ENCODE measurements at regions not wholly inside any gene's neighbourhood (a gene's known extent, or its start where the extent isn't known, plus 50 kb on each side); places are given as distances from the start of the nearest gene placed in this dataset.
"Not testable (repeated sequence)": the region's sequence is repeated elsewhere in the genome, so short reads cannot be mapped to it uniquely, and the experiment has no call there.

- in situ Hi-C loops (cut with HindIII; ENCODE audit: low sequenced_read_pairs), result no loop called here
Measured at GRCh38 chr17:52477824-52478699, 319.5 kb upstream of the CA10 start.

GRCh38 chr17:52476638-52477313, 318.3 kb upstream of the CA10 start:
- in situ Hi-C loops (cut with HindIII; ENCODE audit: low sequenced_read_pairs), result no loop called here

DNA sequence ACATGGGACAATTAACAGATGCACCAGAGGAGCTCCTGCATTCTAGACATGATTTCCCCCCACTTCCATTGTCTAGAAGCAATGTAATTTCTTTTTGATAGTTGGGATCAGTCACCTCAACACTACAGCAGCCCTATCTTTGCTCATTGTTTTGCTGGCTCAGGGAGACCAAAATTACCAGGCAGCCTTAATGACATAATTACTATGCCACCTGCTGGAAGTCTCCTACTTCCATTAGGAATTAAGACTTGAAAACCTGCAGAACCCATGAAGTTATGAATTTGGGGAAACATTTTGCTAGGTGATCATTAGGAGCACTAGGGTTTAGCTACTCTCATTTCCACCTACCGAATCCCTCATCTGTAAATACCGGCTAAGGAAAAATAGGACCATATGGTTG, 312.0 kb upstream of the CA10 start:
- in situ Hi-C loops (cut with HindIII; ENCODE audit: low sequenced_read_pairs), result no loop called here

DNA sequence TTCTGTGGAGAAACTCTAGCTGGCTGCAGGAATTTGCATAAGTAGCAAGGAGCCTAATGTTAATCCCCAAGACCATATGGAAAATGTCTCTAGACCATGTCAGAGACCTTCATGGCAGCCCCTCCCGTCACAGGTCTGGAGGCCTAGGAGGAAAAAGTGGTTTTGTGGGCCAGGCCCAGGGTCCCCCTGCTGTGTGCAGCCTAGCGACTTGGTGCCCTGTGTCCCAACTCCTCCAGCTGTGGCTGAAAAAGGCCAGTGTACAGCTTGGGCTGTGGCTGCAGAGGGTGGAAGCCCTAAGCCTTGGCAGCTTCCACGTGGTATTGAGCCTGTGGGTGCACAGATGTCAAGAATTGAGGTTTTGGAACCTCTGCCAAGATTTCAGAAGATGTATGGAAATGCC, 306.9 kb upstream of the CA10 start:
- in situ Hi-C loops (cut with HindIII; ENCODE audit: low sequenced_read_pairs), result no loop called here

DNA sequence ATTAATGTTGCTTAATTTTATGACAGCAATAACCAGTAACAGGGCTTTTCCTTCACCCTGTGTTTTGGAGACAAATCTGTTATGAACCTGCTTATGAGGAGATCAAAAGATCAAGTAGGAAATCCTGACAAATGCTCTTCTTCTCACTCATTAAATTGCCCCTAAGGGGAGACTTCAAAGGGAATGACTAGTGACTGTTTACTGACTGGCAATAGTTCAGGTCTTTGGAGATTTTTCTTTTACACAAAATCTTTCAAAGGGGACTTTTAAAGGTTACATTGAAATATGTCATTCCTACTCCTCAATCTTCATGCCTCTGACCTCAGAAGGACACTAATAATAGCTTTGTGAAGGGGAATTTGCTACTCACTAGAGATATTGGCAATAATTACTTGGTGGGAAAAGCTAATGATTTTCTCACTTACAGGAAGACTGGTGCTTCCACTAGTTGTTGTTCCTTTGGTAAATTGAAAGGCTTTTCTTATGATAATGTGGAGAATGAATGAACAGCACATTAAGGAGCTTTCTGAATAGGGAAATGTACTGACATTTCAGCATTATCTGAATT, 292.9 kb upstream of the CA10 start:
- in situ Hi-C loops (cut with HindIII; ENCODE audit: low sequenced_read_pairs), result no loop called here

- in situ Hi-C loops (cut with HindIII; ENCODE audit: low sequenced_read_pairs), result no loop called here
Measured at GRCh38 chr17:52442350-52442749, 283.8 kb upstream of the CA10 start.

- in situ Hi-C loops (cut with HindIII; ENCODE audit: low sequenced_read_pairs), result no loop called here
Measured at GRCh38 chr17:52420555-52421078, 262.1 kb upstream of the CA10 start.

DNA sequence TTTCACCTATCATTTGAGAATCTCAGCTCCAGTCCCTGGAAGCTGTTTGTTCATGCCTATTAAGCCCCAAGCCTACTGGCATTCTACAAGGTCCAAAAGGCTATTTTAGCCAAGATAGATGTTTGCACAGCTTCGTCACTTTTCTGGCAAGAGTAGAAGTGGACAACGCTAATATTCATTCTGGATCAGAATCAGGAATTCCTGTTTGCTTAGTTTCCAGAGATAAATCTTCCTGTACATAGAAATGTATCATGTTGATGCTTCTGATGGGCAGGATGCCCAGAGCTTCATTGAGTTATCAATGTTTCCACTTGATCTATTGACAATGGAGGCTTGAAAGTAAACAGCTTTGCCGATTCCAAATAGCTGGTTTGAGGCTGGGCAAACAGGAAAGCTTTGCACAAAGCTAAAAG, 260.7 kb upstream of the CA10 start:
- in situ Hi-C loops (cut with HindIII; ENCODE audit: low sequenced_read_pairs), result no loop called here

DNA sequence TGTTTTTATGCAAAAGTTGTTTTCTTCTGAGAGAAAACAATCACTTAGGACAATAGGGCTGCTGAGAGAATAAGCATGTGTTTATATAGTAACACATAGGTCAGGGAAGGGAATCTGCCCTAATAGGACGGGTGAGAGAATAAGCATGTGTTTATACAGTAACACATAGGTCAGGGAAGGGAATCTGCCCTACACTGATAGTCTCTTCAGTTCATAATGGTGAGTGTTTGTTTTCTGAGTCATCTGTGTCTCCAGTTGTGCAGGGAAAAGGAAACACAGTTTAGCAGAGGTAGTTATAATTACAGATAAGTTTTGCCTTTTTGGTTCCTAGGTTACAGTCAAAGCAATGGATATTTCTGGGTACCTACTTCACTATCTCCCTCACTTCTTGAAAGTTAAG, 252.3 kb upstream of the CA10 start:
- in situ Hi-C loops (cut with HindIII; ENCODE audit: low sequenced_read_pairs), result no loop called here

- in situ Hi-C loops (cut with HindIII; ENCODE audit: low sequenced_read_pairs), result not testable (repeated sequence)
Measured at GRCh38 chr17:52409222-52409621, 250.7 kb upstream of the CA10 start.

GRCh38 chr17:52395308-52395707, 236.8 kb upstream of the CA10 start:
- in situ Hi-C loops (cut with HindIII; ENCODE audit: low sequenced_read_pairs), result no loop called here

DNA sequence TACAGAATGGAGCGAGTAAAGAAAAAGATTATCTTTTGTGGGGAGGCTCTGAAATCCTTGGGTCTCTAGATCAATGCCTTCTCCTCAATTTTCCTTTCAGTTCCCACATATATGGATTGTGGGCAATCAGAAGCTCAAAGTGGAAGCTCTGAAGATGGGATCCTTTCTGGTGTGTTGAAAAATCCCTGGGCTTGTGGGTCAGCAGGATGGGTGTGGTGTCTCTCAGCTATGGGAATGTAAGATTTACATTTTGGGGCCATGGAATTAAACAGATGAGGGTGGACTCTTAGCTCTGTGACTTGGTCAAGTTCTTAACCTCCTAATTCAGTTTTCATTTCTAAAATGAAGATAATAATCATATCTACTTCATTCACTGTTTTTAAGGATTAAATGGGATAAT, 231.9 kb upstream of the CA10 start:
- in situ Hi-C loops (cut with HindIII; ENCODE audit: low sequenced_read_pairs), result no loop called here

GRCh38 chr17:52389632-52390031, 231.1 kb upstream of the CA10 start:
- in situ Hi-C loops (cut with HindIII; ENCODE audit: low sequenced_read_pairs), result no loop called here

- in situ Hi-C loops (cut with HindIII; ENCODE audit: low sequenced_read_pairs), result no loop called here
Measured at GRCh38 chr17:52388941-52389340, 230.4 kb upstream of the CA10 start.

GRCh38 chr17:52384695-52385094, 226.2 kb upstream of the CA10 start:
- in situ Hi-C loops (cut with HindIII; ENCODE audit: low sequenced_read_pairs), result no loop called here

GRCh38 chr17:52383493-52384100, 225.1 kb upstream of the CA10 start:
- in situ Hi-C loops (cut with HindIII; ENCODE audit: low sequenced_read_pairs), result no loop called here

DNA sequence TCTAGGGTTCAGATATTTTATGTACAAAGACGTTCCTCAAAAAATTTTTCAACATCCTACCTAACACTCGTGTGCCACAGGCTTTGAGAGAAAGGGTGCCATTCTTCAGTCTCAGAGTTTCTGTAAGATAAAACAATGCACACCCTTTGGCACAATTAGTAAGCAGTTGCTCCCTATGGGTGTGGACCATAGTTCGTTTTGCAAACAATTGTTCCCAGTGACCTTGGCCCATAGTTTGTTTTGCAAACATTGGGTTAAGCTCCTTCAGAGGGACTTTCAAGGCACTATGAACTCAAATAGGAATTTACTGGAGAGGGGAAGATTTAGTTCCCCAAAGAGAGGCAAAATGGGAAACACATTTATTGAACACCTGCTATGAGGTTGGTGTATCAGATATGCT, 220.3 kb upstream of the CA10 start:
- in situ Hi-C loops (cut with HindIII; ENCODE audit: low sequenced_read_pairs), result no loop called here

DNA sequence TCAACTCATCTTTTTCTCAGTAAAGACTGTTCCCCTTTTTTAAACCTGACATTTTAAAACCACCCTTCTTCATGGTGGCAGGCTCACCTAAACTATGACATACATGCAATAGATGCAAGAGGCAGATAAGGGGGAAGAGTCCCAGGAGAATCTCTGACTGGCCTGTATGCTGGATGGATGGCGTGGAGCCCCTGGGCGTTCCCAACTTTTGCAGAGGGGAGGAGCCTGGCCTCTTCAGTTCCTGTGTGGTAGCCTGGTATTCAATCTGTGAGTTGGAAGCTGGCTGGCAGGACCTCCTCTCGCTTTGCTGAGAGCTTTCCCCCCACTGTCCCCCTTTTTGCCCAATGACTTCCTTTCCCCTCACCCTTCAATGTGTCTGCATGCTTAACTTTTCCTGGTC, 217.6 kb upstream of the CA10 start:
- in situ Hi-C loops (cut with HindIII; ENCODE audit: low sequenced_read_pairs), result no loop called here

GRCh38 chr17:52368886-52369285, 210.4 kb upstream of the CA10 start:
- in situ Hi-C loops (cut with HindIII; ENCODE audit: low sequenced_read_pairs), result no loop called here

- in situ Hi-C loops (cut with HindIII; ENCODE audit: low sequenced_read_pairs), result no loop called here
Measured at GRCh38 chr17:52357854-52358253, 199.3 kb upstream of the CA10 start.

GRCh38 chr17:52336796-52337195, 178.3 kb upstream of the CA10 start:
- in situ Hi-C loops (cut with HindIII; ENCODE audit: low sequenced_read_pairs), result no loop called here
